ENCODE measurements at regions not wholly inside any gene's neighbourhood (a gene's known extent, or its start where the extent isn't known, plus 50 kb on each side); places are given as distances from the start of the nearest gene placed in this dataset.

- Histone ChIP-seq H3K9ac (ENCODE audit: low read length) (no peak overlapping the region), H3K4me3 (ENCODE audit: insufficient read depth, low read length, poor library complexity, severe bottlenecking) (no peak overlapping the region), H3K9me2 (replicated peaks; ENCODE audit: insufficient read depth, low read length) (no peaks in the 10 kb centered on the region), H3K27me3 (ENCODE audit: low read length) (no peaks in the 10 kb centered on the region), H3K9me3 (ENCODE audit: insufficient read depth, low read length) (no peaks in the 10 kb centered on the region), H3K79me2 (ENCODE audit: insufficient read depth, low read length) (no peaks in the 10 kb centered on the region), H3F3A (ENCODE audit: insufficient read depth) (no peaks in the 10 kb centered on the region), H3K27ac (ENCODE audit: low read depth, low read length) (no peak overlapping the region), H4K20me1 (ENCODE audit: low read depth, low read length) (no peaks in the 10 kb centered on the region), H3K36me3 (ENCODE audit: low read length) (no peaks in the 10 kb centered on the region), H2AFZ (ENCODE audit: low read depth, low read length, severe bottlenecking) (no peak overlapping the region), H3K4me2 (ENCODE audit: low read depth, low read length, poor library complexity, severe bottlenecking) (no peak overlapping the region)
- no peak for TF ChIP-seq EZH2phosphoT487 (conservative IDR thresholded peaks at IDR 0.05; ENCODE audit: low read length)
- TF ChIP-seq CTCF (IDR thresholded peaks at IDR 0.05; ENCODE audit: insufficient read depth, low read length, poor library complexity, severe bottlenecking) = no peak
Measured at GRCh38 chr3:30286007-30286669, 320.3 kb upstream of the TGFBR2 start.

GRCh38 chr3:30286811-30287210 lies 319.6 kb upstream of the TGFBR2 start:
- Histone ChIP-seq H3K27me3 (ENCODE audit: low read length) (no peaks in the 10 kb centered on the region), H3K79me2 (ENCODE audit: insufficient read depth, low read length) (no peaks in the 10 kb centered on the region), H4K20me1 (ENCODE audit: low read depth, low read length) (no peaks in the 10 kb centered on the region), H3K9me2 (replicated peaks; ENCODE audit: insufficient read depth, low read length) (no peaks in the 10 kb centered on the region), H3K4me3 (ENCODE audit: insufficient read depth, low read length, poor library complexity, severe bottlenecking) (no peak overlapping the region), H3K36me3 (ENCODE audit: low read length) (no peaks in the 10 kb centered on the region), H3F3A (ENCODE audit: insufficient read depth) (no peaks in the 10 kb centered on the region), H3K4me2 (ENCODE audit: low read depth, low read length, poor library complexity, severe bottlenecking) (no peak overlapping the region), H3K9ac (ENCODE audit: low read length) (no peak overlapping the region), H2AFZ (ENCODE audit: low read depth, low read length, severe bottlenecking) (no peak overlapping the region), H3K9me3 (ENCODE audit: insufficient read depth, low read length) (no peaks in the 10 kb centered on the region), H3K27ac (ENCODE audit: low read depth, low read length) (no peak overlapping the region)
- TF ChIP-seq CTCF (IDR thresholded peaks at IDR 0.05; ENCODE audit: insufficient read depth, low read length, poor library complexity, severe bottlenecking) (no peak), EZH2phosphoT487 (conservative IDR thresholded peaks at IDR 0.05; ENCODE audit: low read length) (no peak)

GRCh38 chr3:30288830-30289229 lies 317.6 kb upstream of the TGFBR2 start:
- H2AFZ ChIP-seq (ENCODE audit: low read depth, low read length, severe bottlenecking) = no peak overlapping the region
- no peaks in the 10 kb centered on the region for H3K9me3 ChIP-seq (ENCODE audit: insufficient read depth, low read length)
- no peaks in the 10 kb centered on the region for H3K79me2 ChIP-seq (ENCODE audit: insufficient read depth, low read length)
- H3K9ac ChIP-seq (ENCODE audit: low read length) = no peak overlapping the region
- H3K27me3 ChIP-seq (ENCODE audit: low read length) = no peaks in the 10 kb centered on the region
- TF ChIP-seq EZH2phosphoT487 (conservative IDR thresholded peaks at IDR 0.05; ENCODE audit: low read length) = no peak
- no peak for TF ChIP-seq CTCF (IDR thresholded peaks at IDR 0.05; ENCODE audit: insufficient read depth, low read length, poor library complexity, severe bottlenecking)
- H3K36me3 ChIP-seq (ENCODE audit: low read length) = no peaks in the 10 kb centered on the region
- H3K4me3 ChIP-seq (ENCODE audit: insufficient read depth, low read length, poor library complexity, severe bottlenecking) = no peak overlapping the region
- H4K20me1 ChIP-seq (ENCODE audit: low read depth, low read length) = no peaks in the 10 kb centered on the region
- no peak overlapping the region for H3K27ac ChIP-seq (ENCODE audit: low read depth, low read length)
- H3K9me2 ChIP-seq (replicated peaks; ENCODE audit: insufficient read depth, low read length) = no peaks in the 10 kb centered on the region
- no peaks in the 10 kb centered on the region for H3F3A ChIP-seq (ENCODE audit: insufficient read depth)
- H3K4me2 ChIP-seq (ENCODE audit: low read depth, low read length, poor library complexity, severe bottlenecking) = no peak overlapping the region

Data from SU-DHL-6 (cell line).